Loucy (cell line): ENCODE measurements at regions not wholly inside any gene's neighbourhood (a gene's known extent, or its start where the extent isn't known, plus 50 kb on each side); places are given as distances from the start of the nearest gene placed in this dataset.

Source experiments
- H2AFZ ChIP-seq: fragments of 200-600 bp; sonication (generic); 2 replicates; pipeline ENCODE4 v1.6.0; 2016; ENCODE audit warnings: antibody characterized with exemption, mild to moderate bottlenecking, low read length, moderate library complexity
- H3F3A ChIP-seq: fragments of 200-600 bp; 2 replicates; pipeline ENCODE4 v1.6.0; 2016; ENCODE audit warnings: antibody characterized with exemption, low read depth, mild to moderate bottlenecking
- H3K27me3 ChIP-seq: fragments of 200-600 bp; sonication (generic); 2 replicates; pipeline ENCODE4 v1.6.1; 2014; ENCODE audit warnings: low read length, mild to moderate bottlenecking; ENCODE audit not compliant: insufficient read depth, poor library complexity, severe bottlenecking
- H3K36me3 ChIP-seq: fragments of 200-600 bp; sonication (generic); 2 replicates; pipeline ENCODE4 v1.6.1; 2016; ENCODE audit warnings: low read length; ENCODE audit not compliant: insufficient read depth
- H3K4me1 ChIP-seq: fragments of 200-600 bp; sonication (generic); 2 replicates; pipeline ENCODE4 v1.5.1; 2014; ENCODE audit warnings: low read length, mild to moderate bottlenecking; ENCODE audit not compliant: insufficient read depth, poor library complexity, severe bottlenecking
- H3K4me2 ChIP-seq: fragments of 200-600 bp; sonication (generic); 2 replicates; pipeline ENCODE4 v1.6.0; 2014; ENCODE audit warnings: antibody characterized with exemption, low read length, low read depth, mild to moderate bottlenecking; ENCODE audit not compliant: poor library complexity, severe bottlenecking
- H3K4me3 ChIP-seq: fragments of 200-600 bp; sonication (generic); 2 replicates; pipeline ENCODE4 v1.5.1; 2014; ENCODE audit warnings: low read length, mild to moderate bottlenecking, mixed read lengths; ENCODE audit not compliant: poor library complexity, severe bottlenecking
- H3K79me2 ChIP-seq: fragments of 200-600 bp; sonication (generic); 2 replicates; pipeline ENCODE4 v1.6.1; 2014; ENCODE audit warnings: low read length; ENCODE audit not compliant: insufficient read depth
- H3K9ac ChIP-seq: fragments of 200-600 bp; sonication (generic); 2 replicates; pipeline ENCODE4 v1.6.0; 2014; ENCODE audit warnings: mild to moderate bottlenecking, low read depth, low read length, moderate library complexity; ENCODE audit not compliant: poor library complexity, severe bottlenecking
- H3K9me2 ChIP-seq: fragments of 200-600 bp; sonication (generic); replicated peaks from 2 replicates; pipeline ENCODE4 v1.6.1; 2016; ENCODE audit warnings: low read depth, low read length, mixed read lengths
- H3K9me3 ChIP-seq: fragments of 200-600 bp; sonication (generic); 2 replicates; pipeline ENCODE4 v1.6.1; 2014; ENCODE audit warnings: mild to moderate bottlenecking, antibody characterized with exemption, low read length, low read depth; ENCODE audit not compliant: insufficient read depth
- H4K20me1 ChIP-seq: fragments of 200-600 bp; sonication (generic); 2 replicates; pipeline ENCODE4 v1.6.0; 2014; ENCODE audit warnings: antibody characterized with exemption, low read length, mild to moderate bottlenecking; ENCODE audit not compliant: insufficient read depth, poor library complexity, severe bottlenecking
- EZH2phosphoT487 ChIP-seq: fragments of 200-600 bp; IDR thresholded peaks from 2 replicates; pipeline ENCODE4 v1.6.1; 2018; ENCODE audit warnings: antibody characterized with exemption, mild to moderate bottlenecking, moderate library complexity, borderline replicate concordance
- TF ChIP-seq, protein P1 (sequence below): fragments of 200-600 bp; sonication (generic); conservative IDR thresholded peaks from 2 replicates; pipeline ENCODE4 v1.5.1; 2014; ENCODE audit warnings: mild to moderate bottlenecking, antibody characterized with exemption, low read length

DNA sequence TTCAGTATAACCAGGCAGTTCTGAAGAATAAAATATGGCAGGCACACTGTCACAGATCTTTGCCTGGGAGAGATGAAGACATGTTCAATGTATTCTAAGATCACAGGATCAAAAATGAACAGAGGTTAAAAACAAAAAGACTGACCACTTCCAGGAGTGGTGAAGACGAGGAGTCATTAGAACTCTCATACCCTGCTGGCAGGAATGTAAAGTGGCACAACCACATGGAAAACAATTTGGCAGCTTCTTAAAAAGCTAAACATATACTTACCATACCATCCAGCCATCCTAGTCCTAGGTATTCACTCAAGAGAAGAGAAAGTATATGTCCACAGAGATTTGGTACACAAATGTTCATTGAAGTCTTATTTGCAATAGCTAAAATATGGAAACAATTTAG lies 406.3 kb downstream of the NPIPA8 start:
- H3K4me1 ChIP-seq: no peaks in the 10 kb centered on the region
- no peaks in the 10 kb centered on the region for H3K27me3 ChIP-seq
- H3F3A ChIP-seq: no peaks in the 10 kb centered on the region
- H4K20me1 ChIP-seq: no peaks in the 10 kb centered on the region
- H3K4me2 ChIP-seq: no peak overlapping the region
- no peaks in the 10 kb centered on the region for H3K79me2 ChIP-seq
- H3K36me3 ChIP-seq: no peaks in the 10 kb centered on the region
- no peak overlapping the region for H3K4me3 ChIP-seq
- H3K9me3 ChIP-seq: peaks cover 4% of the 10 kb centered on the region; the same call in 1 of the 2 replicates
- H3K9ac ChIP-seq: no peak overlapping the region
- TF ChIP-seq EZH2phosphoT487: no peak
- TF ChIP-seq, protein P1, sequence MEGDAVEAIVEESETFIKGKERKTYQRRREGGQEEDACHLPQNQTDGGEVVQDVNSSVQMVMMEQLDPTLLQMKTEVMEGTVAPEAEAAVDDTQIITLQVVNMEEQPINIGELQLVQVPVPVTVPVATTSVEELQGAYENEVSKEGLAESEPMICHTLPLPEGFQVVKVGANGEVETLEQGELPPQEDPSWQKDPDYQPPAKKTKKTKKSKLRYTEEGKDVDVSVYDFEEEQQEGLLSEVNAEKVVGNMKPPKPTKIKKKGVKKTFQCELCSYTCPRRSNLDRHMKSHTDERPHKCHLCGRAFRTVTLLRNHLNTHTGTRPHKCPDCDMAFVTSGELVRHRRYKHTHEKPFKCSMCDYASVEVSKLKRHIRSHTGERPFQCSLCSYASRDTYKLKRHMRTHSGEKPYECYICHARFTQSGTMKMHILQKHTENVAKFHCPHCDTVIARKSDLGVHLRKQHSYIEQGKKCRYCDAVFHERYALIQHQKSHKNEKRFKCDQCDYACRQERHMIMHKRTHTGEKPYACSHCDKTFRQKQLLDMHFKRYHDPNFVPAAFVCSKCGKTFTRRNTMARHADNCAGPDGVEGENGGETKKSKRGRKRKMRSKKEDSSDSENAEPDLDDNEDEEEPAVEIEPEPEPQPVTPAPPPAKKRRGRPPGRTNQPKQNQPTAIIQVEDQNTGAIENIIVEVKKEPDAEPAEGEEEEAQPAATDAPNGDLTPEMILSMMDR: no peak
- H3K9me2 ChIP-seq: no peaks in the 10 kb centered on the region
- no peak overlapping the region for H2AFZ ChIP-seq

DNA sequence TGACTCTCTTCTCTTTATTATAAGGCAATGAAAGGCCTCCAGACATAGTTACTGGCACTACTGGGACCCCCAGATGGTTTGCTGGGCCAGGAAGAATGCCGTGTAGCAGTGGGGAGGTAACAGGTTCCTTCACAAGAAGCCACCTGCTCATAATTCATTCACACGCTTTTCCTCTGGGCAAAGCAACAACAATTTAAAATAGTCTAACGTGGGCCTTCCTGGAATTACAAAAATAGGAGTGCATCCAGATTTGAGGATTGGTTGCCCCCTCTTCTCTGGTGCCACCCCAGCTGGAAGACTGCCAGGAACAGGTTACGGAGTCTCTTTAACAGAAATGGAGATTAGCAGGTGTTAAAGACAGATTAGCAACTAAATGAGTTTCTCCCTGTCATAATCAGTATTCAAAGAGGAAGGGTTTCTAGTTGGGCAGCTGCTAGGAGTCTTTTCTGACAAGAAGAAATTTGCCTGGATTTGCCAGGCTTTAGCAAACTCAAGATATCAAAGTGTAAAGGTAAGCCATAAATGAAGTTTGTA lies 409.6 kb downstream of the NPIPA8 start:
- H3K9me2 ChIP-seq: no peaks in the 10 kb centered on the region
- no peaks in the 10 kb centered on the region for H3F3A ChIP-seq
- H3K36me3 ChIP-seq: no peaks in the 10 kb centered on the region
- H3K4me1 ChIP-seq: no peaks in the 10 kb centered on the region
- H3K4me3 ChIP-seq: no peak overlapping the region
- H3K9me3 ChIP-seq: peaks cover 4% of the 10 kb centered on the region; the same call in 1 of the 2 replicates
- H3K27me3 ChIP-seq: no peaks in the 10 kb centered on the region
- H3K4me2 ChIP-seq: no peak overlapping the region
- H4K20me1 ChIP-seq: no peaks in the 10 kb centered on the region
- H2AFZ ChIP-seq: no peak overlapping the region
- no peak for TF ChIP-seq EZH2phosphoT487
- TF ChIP-seq, protein P1: no peak
- no peak overlapping the region for H3K9ac ChIP-seq
- H3K79me2 ChIP-seq: no peaks in the 10 kb centered on the region

DNA sequence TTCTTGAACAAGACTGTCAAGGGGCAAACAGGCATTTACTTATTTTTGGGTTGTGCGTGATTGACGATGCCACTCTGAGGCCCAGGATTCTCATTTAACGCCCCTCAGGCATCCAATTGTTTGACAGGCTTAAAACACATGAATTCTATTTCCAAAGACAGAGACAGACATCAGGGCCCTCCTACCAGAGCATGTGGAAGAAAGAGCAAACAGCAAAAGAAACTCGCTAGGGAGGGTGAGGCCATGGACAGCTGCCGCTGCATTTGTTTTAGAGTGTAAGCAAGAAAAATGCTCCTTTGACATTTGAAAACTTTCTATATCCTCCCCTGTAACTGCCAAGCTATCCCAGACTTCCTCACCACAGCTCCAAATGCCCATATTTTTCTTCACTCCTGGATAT lies 410.1 kb downstream of the NPIPA8 start:
- Histone ChIP-seq H3K4me2 (no peak overlapping the region), H2AFZ (no peak overlapping the region), H3K9me3 (0 out of 2 replicates have a peak, but pooled peaks cover 4% of the 10 kb centered on the region), H3K79me2 (no peaks in the 10 kb centered on the region), H3K9me2 (no peaks in the 10 kb centered on the region), H4K20me1 (no peaks in the 10 kb centered on the region), H3K4me3 (no peak overlapping the region), H3K9ac (no peak overlapping the region), H3K36me3 (no peaks in the 10 kb centered on the region), H3K4me1 (no peaks in the 10 kb centered on the region), H3K27me3 (no peaks in the 10 kb centered on the region), H3F3A (no peaks in the 10 kb centered on the region)
- TF ChIP-seq, protein P1: no peak
- no peak for TF ChIP-seq EZH2phosphoT487
